Tibial artery (tissue), 4 donors: ENCODE measurements at regions not wholly inside any gene's neighbourhood (a gene's known extent, or its start where the extent isn't known, plus 50 kb on each side); places are given as distances from the start of the nearest gene placed in this dataset.
"Not testable (repeated sequence)": the region's sequence is repeated elsewhere in the genome, so short reads cannot be mapped to it uniquely, and the experiment has no call there.

Experiments used
- DNase-seq, 2 donors: peaks; one replicate each; pipeline ENCODE4 v3.0.0-alpha.2; 2019
- H3K27ac ChIP-seq, 2 donors: fragments of 200-600 bp; sonication (generic) in 1 of 2; 1 replicate in 1 of 2; 2 replicates in 1 of 2; pipeline ENCODE4 v1.5.1; 2018 to 2019; ENCODE audit warnings: mild to moderate bottlenecking in 1 of 2
- H3K27me3 ChIP-seq, 2 donors: fragments of 200-600 bp; sonication (generic) in 1 of 2; one replicate each; pipeline versions ENCODE4 v1.5.1 to v1.6.0; 2016 to 2019
- H3K36me3 ChIP-seq, 3 donors: fragments of 200-600 bp; sonication (generic) in 2 of 3; one replicate each; pipeline ENCODE4 v1.5.1; 2016 to 2019; ENCODE audit warnings: mild to moderate bottlenecking in 2 of 3
- H3K4me1 ChIP-seq, 4 donors: fragments of 200-600 bp; sonication (generic) in 2 of 4; 1 replicate in 3 of 4; 2 replicates in 1 of 4; pipeline ENCODE4 v1.5.1; 2016 to 2019
- H3K4me3 ChIP-seq, 2 donors: fragments of 200-600 bp; sonication (generic) in 1 of 2; 1 replicate in 1 of 2; 2 replicates in 1 of 2; pipeline ENCODE4 v1.5.1; 2018 to 2019; ENCODE audit warnings: mild to moderate bottlenecking in 2 of 2
- H3K9me3 ChIP-seq, 3 donors: fragments of 200-600 bp; sonication (generic) in 1 of 3; one replicate each; pipeline ENCODE4 v1.5.1; 2016 to 2019
- intact Hi-C: fragments of 100-400 bp; cut with DNase I; formaldehyde crosslinking; loops from one replicate; pipeline ENCODE4 v1.15.0; 2023; ENCODE audit warnings: low total_unique reads
- TF ChIP-seq, protein P1 (sequence below), 2 experiments: fragments of 200-600 bp in 1 of 2; fragments of 450-650 bp in 1 of 2; IDR thresholded peaks; one replicate each; pipeline ENCODE4 v1.5.1; 2017 to 2019; ENCODE audit warnings: antibody characterized with exemption in 2 of 2, mild to moderate bottlenecking in 1 of 2, moderate library complexity in 1 of 2

DNA sequence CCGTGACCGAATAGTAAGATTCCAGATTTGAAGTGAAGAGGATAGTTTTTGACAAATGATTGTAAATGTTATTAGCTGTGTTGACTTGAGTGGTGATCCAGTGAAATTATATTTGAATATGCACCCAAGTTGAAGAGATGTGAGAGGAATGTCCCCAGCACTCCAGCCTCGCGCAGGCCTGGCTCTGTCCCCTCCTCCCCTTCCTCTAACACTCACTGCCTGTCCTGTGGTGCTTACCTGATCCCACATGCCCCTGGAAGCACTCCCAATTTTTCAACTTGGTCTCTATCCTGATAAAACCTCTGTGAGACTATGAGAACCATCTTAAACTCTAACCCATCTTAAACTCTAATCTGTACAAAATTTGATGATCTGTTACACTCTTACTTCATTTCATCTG lies 154.7 kb upstream of the LRP1B start:
- Histone ChIP-seq H3K9me3 (no peaks in the 10 kb centered on the region), H3K4me3 (no peak overlapping the region), H3K27ac (no peak overlapping the region), H3K27me3 (no peaks in the 10 kb centered on the region), H3K4me1 (no peaks in the 10 kb centered on the region), H3K36me3 (no peaks in the 10 kb centered on the region)
- TF ChIP-seq, protein P1, sequence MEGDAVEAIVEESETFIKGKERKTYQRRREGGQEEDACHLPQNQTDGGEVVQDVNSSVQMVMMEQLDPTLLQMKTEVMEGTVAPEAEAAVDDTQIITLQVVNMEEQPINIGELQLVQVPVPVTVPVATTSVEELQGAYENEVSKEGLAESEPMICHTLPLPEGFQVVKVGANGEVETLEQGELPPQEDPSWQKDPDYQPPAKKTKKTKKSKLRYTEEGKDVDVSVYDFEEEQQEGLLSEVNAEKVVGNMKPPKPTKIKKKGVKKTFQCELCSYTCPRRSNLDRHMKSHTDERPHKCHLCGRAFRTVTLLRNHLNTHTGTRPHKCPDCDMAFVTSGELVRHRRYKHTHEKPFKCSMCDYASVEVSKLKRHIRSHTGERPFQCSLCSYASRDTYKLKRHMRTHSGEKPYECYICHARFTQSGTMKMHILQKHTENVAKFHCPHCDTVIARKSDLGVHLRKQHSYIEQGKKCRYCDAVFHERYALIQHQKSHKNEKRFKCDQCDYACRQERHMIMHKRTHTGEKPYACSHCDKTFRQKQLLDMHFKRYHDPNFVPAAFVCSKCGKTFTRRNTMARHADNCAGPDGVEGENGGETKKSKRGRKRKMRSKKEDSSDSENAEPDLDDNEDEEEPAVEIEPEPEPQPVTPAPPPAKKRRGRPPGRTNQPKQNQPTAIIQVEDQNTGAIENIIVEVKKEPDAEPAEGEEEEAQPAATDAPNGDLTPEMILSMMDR (IDR thresholded peaks at IDR 0.05), result no peak
- DNase-seq, result no peak
- intact Hi-C loops, result no loop called here

- H3K36me3 ChIP-seq, H3K4me1 ChIP-seq, H3K27ac ChIP-seq, intact Hi-C loops, H3K9me3 ChIP-seq, DNase-seq, H3K27me3 ChIP-seq, H3K4me3 ChIP-seq: not testable (repeated sequence)
Measured at GRCh38 chr2:142284336-142284735, 153.5 kb upstream of the LRP1B start.

DNA sequence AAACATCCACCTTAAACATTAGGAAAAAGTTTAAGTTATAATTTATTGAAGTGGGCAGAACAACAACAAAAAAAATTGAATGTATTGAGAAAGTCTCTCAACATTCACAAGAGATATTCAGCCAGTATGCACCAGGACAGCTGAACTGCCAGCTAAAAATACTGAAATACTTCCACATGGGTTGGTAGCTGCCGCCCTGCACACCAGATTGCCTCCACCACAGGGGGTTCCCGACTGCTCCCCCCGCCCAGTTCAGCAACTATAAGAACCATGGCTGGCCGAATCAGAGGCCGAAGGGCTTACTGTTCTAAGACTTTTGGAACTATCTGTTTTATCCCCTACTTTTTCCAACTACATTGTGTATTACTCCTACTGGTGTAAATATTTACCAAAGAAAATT lies 150.0 kb upstream of the LRP1B start:
- TF ChIP-seq, protein P1 (IDR thresholded peaks at IDR 0.05), result no peak
- H3K27ac ChIP-seq, result no peak overlapping the region
- no peaks in the 10 kb centered on the region for H3K9me3 ChIP-seq
- no peaks in the 10 kb centered on the region for H3K27me3 ChIP-seq
- H3K4me1 ChIP-seq, result no peaks in the 10 kb centered on the region
- intact Hi-C loops, result no loop called here
- no peak for DNase-seq
- no peaks in the 10 kb centered on the region for H3K36me3 ChIP-seq
- H3K4me3 ChIP-seq, result no peak overlapping the region

DNA sequence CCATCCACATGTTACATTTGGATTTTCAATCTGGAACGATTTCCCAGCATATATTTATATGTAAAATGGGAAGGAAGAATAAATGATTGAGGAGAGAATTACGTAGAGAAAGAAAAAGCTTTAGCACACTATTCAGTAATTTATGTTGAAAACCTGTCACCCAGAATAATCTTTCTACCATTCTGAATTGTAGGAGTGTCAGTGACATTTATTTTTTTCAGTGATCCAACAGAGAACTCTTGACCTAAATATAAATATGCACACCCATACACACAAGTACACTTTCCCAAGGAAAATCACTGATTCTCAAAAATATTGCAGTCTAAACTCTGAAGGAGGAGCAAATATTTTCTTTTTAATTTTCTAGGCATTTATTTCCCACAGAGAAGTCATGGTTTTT lies 140.2 kb upstream of the LRP1B start:
- TF ChIP-seq, protein P1 (IDR thresholded peaks at IDR 0.05), result no peak
- no peak overlapping the region for H3K27ac ChIP-seq
- H3K9me3 ChIP-seq, result no peaks in the 10 kb centered on the region
- H3K4me3 ChIP-seq, result no peak overlapping the region
- DNase-seq, result no peak
- intact Hi-C loops, result no loop called here
- no peaks in the 10 kb centered on the region for H3K27me3 ChIP-seq
- no peaks in the 10 kb centered on the region for H3K4me1 ChIP-seq
- H3K36me3 ChIP-seq, result no peaks in the 10 kb centered on the region

DNA sequence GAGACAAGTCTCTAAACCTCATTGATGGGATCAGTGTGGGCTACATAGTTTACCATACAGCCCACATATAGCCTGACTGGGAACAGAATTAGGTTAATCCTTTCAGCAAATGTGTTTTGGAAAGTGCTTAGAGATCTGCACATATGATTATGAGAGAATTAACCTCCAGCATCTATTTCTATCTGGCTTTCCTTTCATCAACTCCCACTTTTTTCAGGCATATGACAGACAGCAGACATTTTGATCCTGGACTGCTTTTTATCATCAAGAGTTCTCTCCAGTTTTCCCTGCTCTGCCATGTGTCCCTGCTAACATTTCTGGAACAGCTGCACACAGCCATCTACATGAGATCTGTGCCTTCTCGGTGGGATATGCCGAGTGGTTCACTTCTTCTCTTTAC lies 139.5 kb upstream of the LRP1B start:
- intact Hi-C loops, result no loop called here
- Histone ChIP-seq H3K27ac (no peak overlapping the region), H3K27me3 (no peaks in the 10 kb centered on the region), H3K4me3 (no peak overlapping the region), H3K4me1 (no peaks in the 10 kb centered on the region), H3K9me3 (no peaks in the 10 kb centered on the region), H3K36me3 (no peaks in the 10 kb centered on the region)
- TF ChIP-seq, protein P1 (IDR thresholded peaks at IDR 0.05), result no peak
- DNase-seq, result no peak

- H3K27ac ChIP-seq, result no peak overlapping the region
- H3K4me1 ChIP-seq, result no peaks in the 10 kb centered on the region
- TF ChIP-seq, protein P1 (IDR thresholded peaks at IDR 0.05), result no peak
- H3K27me3 ChIP-seq, result no peaks in the 10 kb centered on the region
- H3K4me3 ChIP-seq, result no peak overlapping the region
- DNase-seq, result no peak
- no peaks in the 10 kb centered on the region for H3K36me3 ChIP-seq
- intact Hi-C loops, result no loop called here
- no peaks in the 10 kb centered on the region for H3K9me3 ChIP-seq
Measured at GRCh38 chr2:142259356-142259755, 128.5 kb upstream of the LRP1B start.
